Cardiac septum (tissue), 1 donor: ENCODE measurements at regions not wholly inside any gene's neighbourhood (a gene's known extent, or its start where the extent isn't known, plus 50 kb on each side); places are given as distances from the start of the nearest gene placed in this dataset.
"Not testable (repeated sequence)": the region's sequence is repeated elsewhere in the genome, so short reads cannot be mapped to it uniquely, and the experiment has no call there.

Source experiments
- DNase-seq: peaks from one replicate; pipeline ENCODE4 v3.0.0-alpha.2; 2020; ENCODE audit warnings: low spot score
- intact Hi-C: fragments of 100-400 bp; cut with DNase I; formaldehyde crosslinking; loops from one replicate; pipeline ENCODE4 v1.14.0; 2022
- donor health status: DM: no; HTN: no; CAD: no.

GRCh38 chr13:85551012-85551411 lies 248.2 kb downstream of the SLITRK6 start:
- DNase-seq, result no peak
- intact Hi-C loops, result no loop called here

DNA sequence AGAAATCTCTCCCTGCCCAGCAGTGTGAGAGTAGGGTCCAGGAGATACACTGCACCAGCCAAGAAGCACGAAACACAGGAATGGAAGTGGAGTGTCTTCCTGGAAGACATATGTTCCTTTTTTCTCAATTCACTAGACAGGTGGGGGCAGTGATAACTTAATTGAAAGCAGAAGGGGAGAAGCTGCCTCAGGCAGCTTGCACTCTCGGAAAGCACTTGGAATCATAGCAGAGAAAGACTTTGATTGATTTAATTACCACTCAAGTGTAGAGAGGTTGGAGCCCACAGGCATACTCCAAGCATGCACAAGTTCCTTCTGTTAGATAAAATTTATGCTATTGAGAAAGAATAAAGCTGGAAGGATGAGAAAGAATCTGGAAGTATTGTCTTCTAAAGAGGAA lies 249.4 kb downstream of the SLITRK6 start:
- no peak for DNase-seq
- intact Hi-C loops, result no loop called here

DNA sequence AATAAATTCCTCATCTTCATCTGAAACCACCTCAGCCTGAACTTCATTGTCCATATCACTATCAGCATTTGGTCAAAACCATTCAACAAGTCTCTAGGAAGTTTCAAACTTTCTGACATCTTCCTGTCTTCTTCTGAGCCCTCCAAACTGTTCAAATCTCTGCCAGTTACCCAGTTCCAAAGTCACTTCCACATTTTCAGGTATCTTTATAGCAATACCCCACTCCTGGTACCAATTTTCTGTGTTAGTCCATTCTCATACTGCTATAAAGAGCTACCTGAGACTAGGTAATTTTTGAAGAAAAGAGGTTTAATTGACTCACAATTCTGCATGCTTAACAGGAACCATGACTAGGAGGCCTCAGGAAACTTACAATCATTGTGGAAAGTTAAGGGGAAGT lies 250.4 kb downstream of the SLITRK6 start:
- DNase-seq, intact Hi-C loops: not testable (repeated sequence)

DNA sequence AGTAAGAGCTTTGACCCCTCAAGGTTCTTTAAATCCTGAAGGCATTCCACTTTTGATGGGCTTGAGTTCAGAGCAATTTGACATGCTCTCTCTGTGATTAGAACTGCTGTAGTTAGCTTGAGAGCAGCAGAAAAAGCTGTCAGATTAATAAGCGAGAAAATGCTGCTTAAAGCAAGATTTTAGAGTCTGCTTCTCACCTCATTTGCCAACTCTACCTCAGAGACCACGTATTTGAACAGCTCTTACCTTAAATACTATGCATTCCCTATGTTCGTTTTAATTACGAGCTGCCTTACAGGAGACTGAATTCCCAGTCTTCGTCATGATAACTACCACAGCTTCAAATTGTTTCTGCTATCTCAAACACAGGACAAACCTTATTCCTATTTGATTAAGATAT lies 253.4 kb downstream of the SLITRK6 start:
- DNase-seq, result no peak
- intact Hi-C loops, result no loop called here

GRCh38 chr13:85544756-85545155 lies 254.5 kb downstream of the SLITRK6 start:
- DNase-seq, result no peak
- intact Hi-C loops, result no loop called here

GRCh38 chr13:85543144-85543543 lies 256.1 kb downstream of the SLITRK6 start:
- no peak for DNase-seq
- intact Hi-C loops, result no loop called here

- intact Hi-C loops, result no loop called here
Observed at GRCh38 chr13:85541476-85541875, 257.7 kb downstream of the SLITRK6 start.

GRCh38 chr13:85538957-85539356 lies 260.3 kb downstream of the SLITRK6 start:
- intact Hi-C loops, result no loop called here

More at GRCh38 chr13:85541476-85541875, 257.7 kb downstream of the SLITRK6 start:
- DNase-seq, result no peak

GRCh38 chr13:85537601-85538000 lies 261.6 kb downstream of the SLITRK6 start:
- intact Hi-C loops, result no loop called here
- DNase-seq, result no peak

More at GRCh38 chr13:85538957-85539356, 260.3 kb downstream of the SLITRK6 start:
- no peak for DNase-seq

DNA sequence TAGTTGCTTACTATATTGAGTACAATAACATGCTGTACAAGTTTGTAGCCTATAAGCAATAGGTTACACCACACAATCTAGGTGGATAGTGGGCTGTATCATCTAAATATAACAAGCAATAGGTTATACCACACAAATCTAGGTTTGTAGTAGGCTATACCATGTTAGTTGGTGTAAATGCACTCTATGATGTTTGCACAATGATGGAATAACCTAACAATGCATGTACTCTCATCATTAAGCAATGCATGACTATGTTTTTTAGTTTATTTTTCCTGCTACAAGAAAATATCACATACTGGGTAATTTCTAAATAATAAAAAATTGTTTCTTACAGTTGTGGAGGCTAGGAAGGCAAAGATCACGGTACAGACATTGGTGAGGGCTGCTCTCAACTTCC lies 262.5 kb downstream of the SLITRK6 start:
- no peak for DNase-seq
- intact Hi-C loops, result no loop called here

DNA sequence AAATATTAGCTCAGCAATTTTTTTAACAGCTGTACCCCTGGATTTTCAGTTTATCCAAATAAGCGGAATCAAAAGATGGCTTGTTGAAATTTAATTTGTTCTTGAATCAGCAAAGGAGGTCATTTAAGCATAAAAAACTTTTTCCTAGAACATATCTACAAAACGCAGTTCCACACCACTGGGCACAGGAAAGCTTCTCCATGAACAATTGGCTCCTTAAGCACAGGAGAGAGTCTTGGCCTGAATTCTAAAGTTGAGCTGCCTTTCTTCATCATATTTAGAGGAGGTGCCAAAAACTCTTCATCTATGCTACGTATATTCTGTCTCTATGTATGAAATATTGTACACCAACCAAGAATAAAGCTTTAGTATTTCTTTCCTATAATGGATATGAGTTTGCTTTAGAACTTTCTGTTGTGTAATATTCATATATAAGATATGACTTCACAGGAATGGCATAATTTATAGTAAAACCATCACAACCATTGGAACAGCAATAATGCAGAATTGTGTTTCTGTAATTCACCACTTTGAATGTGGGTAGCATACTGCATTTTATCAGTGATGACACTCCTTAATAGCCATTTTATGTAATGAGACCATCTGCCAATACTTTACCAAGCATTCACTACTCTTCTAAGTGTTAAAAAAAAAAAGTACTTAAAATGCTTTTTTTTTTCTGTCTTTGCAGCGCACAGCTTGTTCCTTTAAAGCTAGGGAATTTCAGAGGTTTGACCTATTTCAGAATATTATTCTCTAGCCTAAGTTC lies 263.7 kb downstream of the SLITRK6 start:
- intact Hi-C loops, result no loop called here
- DNase-seq, result no peak

DNA sequence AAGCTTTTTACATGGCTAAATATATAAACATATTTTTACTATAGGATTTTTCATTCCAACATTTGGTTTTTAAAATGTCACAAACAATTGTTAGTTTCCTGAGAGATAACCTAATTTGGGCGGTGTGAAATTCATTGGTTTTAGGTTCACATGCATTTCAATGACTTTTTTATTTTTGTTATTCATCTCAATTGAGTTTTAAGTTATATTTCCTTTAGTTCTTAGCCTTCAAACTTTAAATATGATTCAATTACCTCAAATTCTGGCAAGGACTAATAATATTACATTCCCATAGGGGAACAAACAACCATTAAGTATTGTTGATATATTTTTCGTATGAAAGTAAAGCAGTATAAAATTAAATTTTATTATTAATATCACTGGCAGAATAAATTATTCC lies 265.3 kb downstream of the SLITRK6 start:
- intact Hi-C loops, result no loop called here
- DNase-seq, result no peak

DNA sequence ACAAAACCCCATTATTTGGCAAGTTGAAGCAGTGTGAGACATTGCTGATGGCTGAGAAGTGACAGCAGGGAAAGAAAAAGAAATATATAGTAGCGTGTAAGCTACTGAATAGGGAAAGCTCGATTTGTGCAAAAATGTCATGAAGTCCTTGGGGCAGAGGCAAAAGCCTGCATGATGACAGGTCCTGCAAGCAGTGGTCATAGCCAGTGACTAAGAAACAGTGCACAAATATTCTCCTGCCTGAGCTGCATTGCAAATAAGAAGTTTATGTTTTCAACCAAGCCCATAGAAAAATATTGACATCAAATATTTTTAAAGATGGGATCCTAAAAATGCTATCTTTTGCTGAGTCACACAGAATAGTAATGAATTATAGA lies 270.0 kb downstream of the SLITRK6 start:
- intact Hi-C loops, result no loop called here
- no peak for DNase-seq

DNA sequence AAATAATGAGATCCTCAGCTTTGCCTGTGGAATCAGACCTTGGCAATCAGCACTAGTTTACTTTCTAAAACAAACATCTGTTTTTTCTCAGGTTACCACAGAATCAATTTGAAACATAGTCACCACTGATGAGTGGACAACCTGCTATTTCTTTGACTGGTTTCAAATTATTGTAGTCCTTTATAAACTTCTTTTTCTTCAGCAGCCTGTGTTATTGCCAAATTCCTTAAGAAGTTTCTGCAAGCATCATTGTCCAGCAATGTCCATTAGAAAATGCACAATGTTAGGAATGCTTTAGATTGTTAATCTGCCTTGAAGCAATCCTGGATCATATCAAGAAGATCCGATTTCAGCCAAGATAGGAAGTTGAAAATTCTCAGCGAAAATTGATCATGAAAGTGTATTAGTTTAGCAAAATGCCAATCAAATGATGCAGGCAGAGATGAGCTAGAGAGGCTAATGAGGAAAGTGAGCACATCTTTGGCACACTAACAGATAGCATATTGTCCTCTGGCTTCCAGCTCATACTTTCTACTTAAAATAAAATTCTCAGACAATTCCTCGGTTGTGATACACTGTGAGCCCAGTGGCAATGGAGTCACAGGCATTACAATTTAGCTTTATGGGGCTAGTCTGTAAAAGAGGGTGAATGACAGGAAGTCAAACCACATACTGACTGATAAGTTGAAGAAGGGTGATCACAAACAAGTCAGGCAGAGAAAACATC lies 270.6 kb downstream of the SLITRK6 start:
- no peak for DNase-seq
- intact Hi-C loops, result no loop called here

DNA sequence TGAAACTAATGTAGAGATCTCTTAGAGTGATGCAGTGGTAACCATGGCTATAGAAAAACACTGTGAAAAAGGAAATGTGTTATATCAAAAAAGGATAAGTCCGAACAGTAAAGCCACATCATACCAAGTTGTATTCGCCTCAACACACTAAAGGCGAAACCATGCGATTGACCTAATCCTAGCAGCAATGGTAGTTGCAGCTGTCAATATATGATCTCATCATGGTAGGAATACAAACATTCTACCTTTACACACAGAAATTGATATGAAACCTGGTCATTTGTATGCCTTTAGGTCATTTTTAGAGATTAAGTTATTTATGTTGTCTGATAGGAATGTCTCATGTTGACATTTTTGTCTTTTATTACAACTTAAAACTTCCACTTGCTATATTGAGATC lies 271.9 kb downstream of the SLITRK6 start:
- intact Hi-C loops, result no loop called here
- no peak for DNase-seq

DNA sequence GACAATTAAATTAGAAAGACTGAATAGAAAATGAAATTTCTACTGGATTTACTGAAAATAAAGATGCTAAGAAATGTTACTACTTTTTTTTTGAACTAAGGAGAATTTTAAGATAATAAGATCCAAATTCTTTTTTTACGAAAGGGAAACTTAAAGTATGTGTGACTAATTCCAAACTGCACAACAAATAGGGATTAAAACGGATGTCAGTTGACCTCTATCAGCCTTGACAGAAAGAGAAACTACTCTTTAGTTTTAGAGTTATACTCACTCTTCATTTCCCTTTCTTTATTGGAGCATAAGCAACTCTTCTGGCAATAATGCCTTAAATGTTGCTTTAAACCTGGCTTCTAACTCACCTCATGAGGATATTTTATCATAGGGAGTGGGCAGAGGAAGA lies 273.8 kb downstream of the SLITRK6 start:
- intact Hi-C loops, result no loop called here
- no peak for DNase-seq

GRCh38 chr13:85521657-85522056 lies 277.6 kb downstream of the SLITRK6 start:
- no peak for DNase-seq
- intact Hi-C loops, result no loop called here

DNA sequence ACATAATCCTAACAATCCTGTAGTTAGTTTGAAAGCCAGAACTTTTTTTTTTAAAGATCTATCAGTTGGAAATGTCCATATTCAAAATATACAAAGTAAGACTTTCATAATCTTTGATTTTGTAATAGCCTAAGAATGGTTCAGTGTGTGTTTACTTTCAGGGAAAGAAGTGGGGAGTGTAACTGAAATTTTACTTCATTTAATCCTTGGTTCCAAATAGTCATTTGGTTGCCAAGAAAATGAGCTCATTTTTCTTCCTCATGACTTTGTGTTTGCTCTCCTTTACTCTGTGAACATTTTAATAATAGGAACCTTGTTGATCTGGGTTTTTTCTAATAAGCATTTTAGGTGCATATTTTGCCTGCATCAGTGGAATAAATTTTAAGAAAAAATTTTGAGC lies 278.8 kb downstream of the SLITRK6 start:
- intact Hi-C loops, result no loop called here
- no peak for DNase-seq

- intact Hi-C loops, result no loop called here
- DNase-seq, result no peak
Observed at GRCh38 chr13:85519363-85519762, 279.9 kb downstream of the SLITRK6 start.

DNA sequence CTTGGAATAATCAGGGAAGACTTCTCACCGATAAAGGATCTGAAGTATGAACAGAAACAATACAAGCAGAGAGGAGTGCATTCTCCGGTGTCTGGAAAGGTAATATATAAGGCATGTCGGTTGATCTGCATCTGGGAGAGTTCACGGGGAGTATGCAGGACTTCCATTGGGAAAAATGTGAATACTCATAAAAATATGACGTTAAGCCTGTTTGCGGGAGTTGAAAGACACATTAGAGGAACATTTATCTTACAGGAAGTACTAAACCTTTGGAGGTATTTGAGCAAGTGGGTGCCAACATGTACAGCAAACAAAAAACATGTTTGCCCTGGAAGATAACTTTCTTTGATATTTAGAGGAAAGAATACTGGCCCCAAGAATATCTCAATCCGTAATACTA lies 286.8 kb downstream of the SLITRK6 start:
- intact Hi-C loops, result no loop called here
- no peak for DNase-seq

- intact Hi-C loops, result no loop called here
Observed at GRCh38 chr13:85509512-85509911, 289.7 kb downstream of the SLITRK6 start.

More at GRCh38 chr13:85509512-85509911, 289.7 kb downstream of the SLITRK6 start:
- DNase-seq, result no peak
